Erythroblast (primary cell): ENCODE measurements at regions not wholly inside any gene's neighbourhood (a gene's known extent, or its start where the extent isn't known, plus 50 kb on each side); places are given as distances from the start of the nearest gene placed in this dataset.
"Not testable (repeated sequence)": the region's sequence is repeated elsewhere in the genome, so short reads cannot be mapped to it uniquely, and the experiment has no call there.

ENCODE experiments used
- GATA1 ChIP-seq: IDR thresholded peaks from 2 replicates; pipeline ENCODE4 v1.6.1; 2011; ENCODE audit warnings: low read depth, mild to moderate bottlenecking, control low read depth, low read length, moderate library complexity
- POLR2A ChIP-seq: IDR thresholded peaks from 2 replicates; pipeline ENCODE4 v1.6.1; 2011; ENCODE audit warnings: mild to moderate bottlenecking, low read length

GRCh38 chr18:44580782-44581181 lies 99.9 kb upstream of the SETBP1 start:
- TF ChIP-seq POLR2A, GATA1: not testable (repeated sequence)
